HG02588 (cell line): ENCODE measurements at regions not wholly inside any gene's neighbourhood (a gene's known extent, or its start where the extent isn't known, plus 50 kb on each side); places are given as distances from the start of the nearest gene placed in this dataset.

Source experiments
- ATAC-seq: cut with Tn5 transposase; IDR thresholded peaks from one replicate; pipeline ENCODE4 v1.9.1; 2021; ENCODE audit warnings: mild to moderate bottlenecking, moderate library complexity; ENCODE audit not compliant: unreplicated experiment

- ATAC-seq: no peak
Measured at GRCh38 chr7:47047384-47047783, 534.5 kb downstream of the TNS3 start.

GRCh38 chr7:47046949-47047348 is 535.0 kb downstream of the TNS3 start:
- no peak for ATAC-seq

GRCh38 chr7:47045207-47046051 is 536.5 kb downstream of the TNS3 start:
- ATAC-seq: no peak

- no peak for ATAC-seq
Measured at GRCh38 chr7:47044625-47045024, 537.3 kb downstream of the TNS3 start.

GRCh38 chr7:47043304-47043703 is 538.6 kb downstream of the TNS3 start:
- no peak for ATAC-seq

- no peak for ATAC-seq
Measured at GRCh38 chr7:47042669-47043068, 539.2 kb downstream of the TNS3 start.

- no peak for ATAC-seq
Measured at GRCh38 chr7:47040795-47041347, 541.0 kb downstream of the TNS3 start.

- ATAC-seq: no peak
Measured at GRCh38 chr7:47039904-47040303, 542.0 kb downstream of the TNS3 start.

- no peak for ATAC-seq
Measured at GRCh38 chr7:47039089-47039648, 542.7 kb downstream of the TNS3 start.

GRCh38 chr7:47038621-47039020 is 543.3 kb downstream of the TNS3 start:
- no peak for ATAC-seq

GRCh38 chr7:47037607-47038006 is 544.3 kb downstream of the TNS3 start:
- no peak for ATAC-seq

- ATAC-seq: no peak
Measured at GRCh38 chr7:47036909-47037308, 545.0 kb downstream of the TNS3 start.

GRCh38 chr7:47035522-47035921 is 546.4 kb downstream of the TNS3 start:
- ATAC-seq: no peak

- ATAC-seq: no peak
Measured at GRCh38 chr7:47034180-47034579, 547.7 kb downstream of the TNS3 start.

- ATAC-seq: no peak
Measured at GRCh38 chr7:47032536-47032908, 549.4 kb downstream of the TNS3 start.

GRCh38 chr7:47031786-47032535 is 550.0 kb downstream of the TNS3 start:
- no peak for ATAC-seq

- ATAC-seq: no peak
Measured at GRCh38 chr7:47028284-47028683, 553.6 kb downstream of the TNS3 start.

GRCh38 chr7:47027695-47028240 is 554.1 kb downstream of the TNS3 start:
- ATAC-seq: no peak

- no peak for ATAC-seq
Measured at GRCh38 chr7:47026780-47027361, 555.0 kb downstream of the TNS3 start.

- ATAC-seq: no peak
Measured at GRCh38 chr7:47024991-47025390, 556.9 kb downstream of the TNS3 start.

- no peak for ATAC-seq
Measured at GRCh38 chr7:47008461-47008860, 573.5 kb downstream of the TNS3 start.
